T follicular helper cell (primary cell): ENCODE measurements at regions not wholly inside any gene's neighbourhood (a gene's known extent, or its start where the extent isn't known, plus 50 kb on each side); places are given as distances from the start of the nearest gene placed in this dataset.
"Not testable (repeated sequence)": the region's sequence is repeated elsewhere in the genome, so short reads cannot be mapped to it uniquely, and the experiment has no call there.

Experiments
- DNase-seq: peaks from one replicate; pipeline ENCODE4 v3.0.0-alpha.2; 2020; ENCODE audit warnings: low read depth

DNA sequence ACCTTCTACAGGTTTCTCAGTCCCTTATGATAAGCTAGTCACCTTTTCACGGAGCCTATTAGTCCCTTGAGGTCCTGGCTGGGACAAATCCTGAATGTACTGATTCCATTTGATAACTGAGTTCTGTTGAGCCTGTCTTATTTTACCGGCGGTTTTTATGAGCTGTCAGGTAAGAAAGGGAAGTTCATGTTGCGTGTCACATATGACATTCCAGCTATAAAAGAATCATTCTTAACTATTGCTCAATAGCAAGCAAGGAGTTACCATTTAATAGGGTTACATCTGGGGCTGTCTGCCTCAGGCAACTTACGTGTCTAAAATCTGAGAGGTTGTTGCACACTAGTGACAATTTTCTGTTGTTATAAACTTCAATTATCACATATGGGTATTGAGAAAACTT, 394.6 kb downstream of the TECRL start:
- no peak for DNase-seq

DNA sequence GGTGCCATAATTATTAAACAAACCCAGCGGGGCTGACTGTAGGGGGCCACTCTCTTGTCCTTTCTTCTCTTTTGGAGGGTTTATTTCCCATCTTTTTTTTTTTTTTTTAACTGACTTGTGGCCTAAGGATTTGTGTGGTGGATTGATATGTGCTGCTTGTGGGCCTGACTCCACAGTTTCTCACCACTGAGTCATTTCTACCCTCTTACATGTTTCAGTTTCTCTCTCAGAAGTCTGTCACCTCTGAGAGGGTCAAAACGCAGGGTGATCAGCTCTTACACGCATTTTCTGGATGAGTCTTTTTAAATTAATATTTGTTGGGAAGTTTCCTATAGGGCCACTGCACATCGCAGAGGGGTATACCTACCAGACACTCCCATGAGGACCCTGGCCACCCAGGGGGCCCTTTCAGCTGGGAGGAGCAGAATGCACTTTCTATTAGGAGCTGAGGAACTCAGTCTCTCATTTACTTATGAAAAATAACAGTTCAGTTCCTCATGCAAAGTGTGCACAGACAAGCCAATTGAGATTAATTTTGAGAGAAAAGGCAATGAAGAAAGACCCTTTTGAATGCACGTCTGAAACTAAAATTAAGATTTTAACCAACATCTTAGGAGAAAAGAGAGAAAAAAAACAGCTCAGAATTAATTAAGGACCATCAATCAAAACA, 407.9 kb downstream of the TECRL start:
- DNase-seq = no peak

DNA sequence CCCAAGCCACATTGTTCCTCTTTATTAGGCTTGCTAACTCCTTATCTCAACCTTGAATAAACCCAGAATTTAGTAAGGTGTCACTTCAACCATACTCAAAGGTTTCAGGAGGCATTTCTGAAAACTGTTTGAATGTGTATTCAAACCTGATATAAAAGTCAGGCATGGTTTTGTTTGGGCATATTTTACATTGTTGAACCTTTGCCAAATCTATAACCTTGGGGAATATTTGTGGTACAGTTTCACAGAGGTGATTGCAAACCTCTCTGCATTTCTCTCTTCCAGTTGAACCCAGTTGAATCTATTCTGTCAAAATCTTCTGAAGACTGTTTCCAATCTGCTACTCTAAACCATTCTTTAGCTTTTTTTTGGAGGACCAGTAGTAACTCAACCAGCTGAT, 409.0 kb downstream of the TECRL start:
- DNase-seq = no peak

DNA sequence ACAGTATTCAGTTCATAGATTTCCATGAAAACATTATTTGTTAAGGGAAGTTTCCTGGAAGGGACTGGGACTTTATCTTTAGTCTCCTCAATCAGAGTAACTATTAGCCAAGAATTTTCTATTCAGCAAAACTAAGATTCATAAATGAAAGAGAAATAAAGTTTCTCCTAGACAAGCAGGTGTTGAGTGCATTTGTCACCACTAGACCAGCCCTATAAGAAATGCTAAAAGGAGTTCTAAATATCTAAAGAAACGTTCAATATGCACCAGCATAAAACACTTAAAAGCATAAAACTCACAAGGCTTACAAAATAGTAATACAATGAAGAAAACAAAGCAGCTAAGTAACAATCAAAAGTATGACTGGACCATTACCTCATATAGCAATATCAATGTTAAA, 423.0 kb downstream of the TECRL start:
- DNase-seq = no peak

DNA sequence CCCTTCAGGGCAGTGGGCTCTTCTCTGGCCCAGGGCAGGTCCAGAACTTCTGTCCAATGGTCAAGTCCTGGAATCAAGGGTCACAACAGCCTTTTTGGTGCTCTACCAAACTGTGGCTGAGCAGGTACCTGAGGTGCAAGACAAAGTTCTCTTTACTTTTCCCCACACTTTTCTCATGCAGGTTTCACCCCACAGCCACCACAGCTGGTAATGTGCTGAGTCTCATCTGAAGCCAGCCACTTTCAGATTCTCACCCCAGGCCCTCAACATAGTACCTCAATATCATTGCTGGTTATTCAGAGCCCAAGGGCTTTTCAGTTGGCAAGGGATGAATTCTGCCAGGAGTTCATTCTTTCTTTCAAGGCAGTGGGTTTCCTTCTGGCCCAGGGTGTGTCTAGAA, 426.0 kb downstream of the TECRL start:
- no peak for DNase-seq

DNA sequence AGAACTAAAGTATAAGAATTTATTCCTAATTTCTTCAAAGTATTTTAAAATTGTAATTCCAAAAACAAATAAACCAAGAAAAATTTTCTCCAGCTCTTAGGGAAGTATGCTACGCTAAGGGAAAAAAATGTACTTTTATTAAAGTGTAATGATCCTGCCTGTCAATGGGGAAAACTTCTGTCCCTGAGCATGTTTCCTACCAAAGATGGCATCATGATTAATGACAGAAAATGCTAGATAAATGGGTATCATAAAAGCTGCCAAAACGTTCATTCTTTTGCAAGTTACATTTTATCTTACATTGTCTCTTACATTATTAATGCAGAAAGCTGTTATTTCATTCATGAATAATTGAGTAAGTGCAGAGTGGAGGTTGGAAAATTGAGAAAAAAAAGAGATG, 443.4 kb downstream of the TECRL start:
- no peak for DNase-seq

DNA sequence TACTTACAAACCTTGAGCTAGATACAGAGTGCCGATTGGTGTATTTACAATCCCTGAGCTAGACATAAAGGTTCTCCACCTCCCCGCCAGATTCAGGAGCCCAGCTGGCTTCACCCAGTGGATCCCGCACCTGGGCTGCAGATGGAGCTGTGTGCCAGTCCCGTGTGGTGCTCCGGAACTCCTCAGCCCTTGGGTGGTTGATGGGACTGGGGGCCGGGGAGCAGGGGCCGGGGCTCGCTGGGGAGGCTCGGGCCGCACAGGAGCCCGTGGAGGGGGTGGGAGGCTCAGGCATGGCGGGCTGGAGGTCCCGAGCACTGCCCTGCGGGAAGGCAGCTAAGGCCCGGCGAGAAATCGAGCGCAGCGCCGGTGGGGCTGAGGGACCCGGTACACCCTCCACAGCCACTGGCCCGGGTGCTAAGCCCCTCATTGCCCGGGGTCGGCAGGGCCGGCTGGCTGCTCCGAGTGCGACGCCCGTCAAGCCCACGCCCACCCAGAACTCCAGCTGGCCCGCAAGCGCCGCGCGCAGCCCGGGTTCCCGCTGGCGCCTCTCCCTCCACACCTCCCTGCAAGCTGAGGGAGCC, 466.5 kb downstream of the TECRL start:
- not testable (repeated sequence) for DNase-seq

DNA sequence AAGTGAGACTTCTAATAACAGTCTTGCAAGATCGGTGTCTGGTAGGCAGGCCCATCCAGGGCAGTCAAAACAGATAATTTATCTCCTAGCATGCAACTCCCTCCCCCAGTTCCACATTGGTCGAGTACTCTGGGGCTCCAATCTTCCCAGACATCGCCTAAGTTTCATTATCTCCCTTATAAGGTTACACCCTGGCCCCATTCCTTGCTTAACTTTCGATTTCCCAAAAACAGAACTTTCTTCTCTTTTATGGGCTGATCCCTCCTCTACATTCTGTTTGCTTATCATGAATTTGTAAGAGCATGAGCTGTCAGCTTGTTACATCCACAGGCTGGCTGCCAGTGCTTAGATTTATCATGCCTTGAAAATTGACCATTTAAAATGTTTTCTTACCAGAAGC, 471.3 kb downstream of the TECRL start:
- DNase-seq = no peak

DNA sequence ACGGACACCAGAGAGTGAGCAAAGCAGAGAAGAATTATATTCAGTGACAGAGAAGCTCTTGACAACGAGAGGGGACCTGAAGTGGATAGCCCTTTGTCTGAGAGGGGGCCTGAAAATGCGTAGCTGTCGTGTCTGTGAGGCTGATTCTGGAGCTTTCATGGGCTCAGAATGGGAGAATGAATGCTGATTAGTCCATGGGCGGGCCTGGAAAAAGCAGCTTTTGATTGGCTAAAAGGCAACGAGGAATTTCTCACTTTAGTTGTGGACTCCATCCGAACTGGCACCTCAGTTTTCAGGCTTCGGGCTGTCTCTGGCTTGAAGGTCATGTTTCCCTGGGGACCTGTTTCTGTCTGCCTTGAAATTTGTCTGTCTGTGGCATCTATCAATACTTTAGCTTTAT, 487.1 kb downstream of the TECRL start:
- DNase-seq = no peak

DNA sequence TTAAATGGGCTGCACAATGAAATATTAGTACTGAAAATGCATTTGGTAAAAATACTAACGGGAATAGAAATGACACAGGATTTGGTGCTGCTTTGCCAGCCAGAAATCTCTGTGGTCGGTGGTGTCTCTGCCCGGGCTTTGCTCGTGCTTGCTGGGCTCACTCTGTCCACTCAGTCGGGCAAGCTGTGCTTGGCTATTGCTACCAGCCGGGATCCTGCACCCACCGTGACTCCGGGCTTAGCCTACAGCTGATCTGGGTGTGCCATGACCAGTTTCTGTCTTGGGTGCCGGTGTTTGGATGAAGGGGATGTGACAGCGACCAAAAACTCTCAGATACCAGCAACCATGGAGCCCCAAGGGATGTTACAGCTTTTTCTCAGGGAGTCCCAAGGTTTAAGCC, 487.7 kb downstream of the TECRL start:
- no peak for DNase-seq

DNA sequence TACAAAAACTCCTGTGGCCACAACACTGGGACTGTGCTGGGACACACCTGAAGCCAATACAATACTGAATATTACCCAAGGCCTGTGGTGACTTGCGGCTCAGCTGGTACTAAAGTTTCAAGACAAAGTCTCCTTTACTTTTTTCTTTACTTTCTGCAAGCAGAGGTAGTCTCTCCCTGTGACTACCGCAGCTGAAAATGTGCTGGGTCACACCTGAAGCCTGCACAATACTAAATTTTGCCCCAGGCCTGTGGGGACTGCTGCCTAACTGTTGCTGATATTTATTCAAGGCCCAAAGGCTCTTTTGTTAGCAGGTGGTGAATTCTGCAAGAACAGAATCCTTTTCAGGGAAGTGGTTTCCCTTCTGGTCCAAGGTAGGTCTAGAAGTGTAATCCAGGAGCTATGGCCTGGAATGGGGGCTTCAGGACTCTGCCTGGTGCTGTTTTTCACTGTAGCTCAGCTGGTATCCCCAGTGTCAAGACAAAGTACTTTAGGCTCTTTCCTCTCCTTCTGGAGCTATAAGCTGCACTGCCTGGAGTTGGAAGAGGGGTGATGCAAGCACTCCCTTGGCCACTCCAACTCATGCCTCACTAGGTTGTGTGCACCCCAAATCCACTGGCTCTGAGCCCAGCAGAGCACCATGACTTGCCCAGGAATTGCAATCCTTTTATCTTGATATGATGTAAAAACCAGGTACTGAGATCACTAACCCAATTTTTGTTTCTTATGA, 489.4 kb downstream of the TECRL start:
- no peak for DNase-seq

DNA sequence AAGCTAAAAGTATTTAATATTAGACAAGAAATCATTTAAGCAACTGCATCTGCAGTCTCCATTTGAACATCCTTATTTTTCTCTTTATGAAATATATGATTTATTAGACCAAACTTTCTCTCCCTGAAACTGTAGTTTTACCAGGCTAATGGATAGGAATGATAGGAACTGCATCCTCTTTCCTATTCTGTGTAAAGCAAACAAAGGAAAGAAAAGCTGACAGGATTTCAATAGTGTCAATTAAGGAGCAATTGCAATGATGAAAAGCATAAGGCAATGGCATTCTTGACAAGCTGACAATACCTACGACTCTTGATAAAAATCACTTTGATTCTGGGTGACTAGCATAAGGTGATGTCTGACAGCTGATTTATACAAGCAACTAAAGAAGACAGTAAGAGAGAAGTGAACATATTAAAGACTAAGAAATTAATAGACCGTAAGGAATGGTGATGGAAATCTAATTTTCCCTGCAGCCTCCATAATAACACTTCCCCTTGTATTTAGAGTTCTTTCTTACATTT, 502.5 kb downstream of the TECRL start:
- no peak for DNase-seq

DNA sequence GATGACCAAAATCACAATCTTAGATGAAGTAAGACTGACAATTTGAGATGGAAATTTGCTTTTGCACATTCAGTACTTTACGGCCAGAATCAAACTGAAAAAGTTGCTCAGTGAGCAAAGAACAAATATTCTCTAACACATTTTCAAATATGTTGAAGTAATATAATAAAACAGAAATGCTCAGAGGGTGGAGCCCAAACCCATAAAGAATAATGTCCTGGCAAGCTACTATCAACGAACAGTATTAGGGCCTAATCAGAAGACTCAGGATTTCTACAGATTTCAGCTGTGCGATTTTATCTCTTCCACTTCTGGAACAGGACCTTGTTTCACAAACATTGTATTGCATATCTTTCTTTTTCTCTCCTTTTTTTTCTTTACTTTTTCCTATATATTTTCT, 505.0 kb downstream of the TECRL start:
- no peak for DNase-seq

DNA sequence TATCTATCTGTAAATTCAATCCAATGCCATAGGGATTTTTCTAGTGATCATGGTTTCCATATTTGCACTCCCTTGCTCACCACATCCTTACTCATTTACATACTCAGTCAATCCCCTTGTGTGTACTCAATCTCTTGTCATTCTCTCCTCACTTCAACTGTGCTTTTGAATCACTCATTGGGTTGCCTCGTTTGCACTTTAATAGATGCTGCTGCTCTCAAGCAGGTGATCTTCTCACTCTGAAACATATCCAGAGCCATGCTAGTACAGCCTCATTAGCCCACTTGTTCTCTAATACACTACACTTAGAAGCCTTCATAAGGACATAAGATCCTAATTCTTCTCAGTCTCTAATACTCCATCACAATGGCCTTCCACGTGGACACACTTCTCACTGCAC, 507.9 kb downstream of the TECRL start:
- DNase-seq = no peak

DNA sequence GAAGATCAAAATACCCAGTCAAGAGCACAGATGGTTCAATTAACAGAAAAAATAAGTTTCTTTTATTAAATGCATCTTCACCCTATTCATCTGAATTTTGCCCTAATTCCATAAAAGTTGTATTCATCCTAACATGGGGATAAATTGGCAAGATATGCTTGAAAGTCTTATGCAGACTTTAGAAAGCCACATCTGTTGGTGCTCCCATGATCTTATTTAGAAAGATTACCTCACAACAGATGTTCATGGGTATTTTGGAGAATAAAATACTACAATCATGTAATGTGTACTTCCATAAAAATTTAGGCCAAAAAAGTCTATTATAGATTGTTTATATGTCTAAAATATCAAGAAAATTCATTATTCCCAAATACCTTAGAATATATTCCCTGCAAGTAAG, 510.3 kb downstream of the TECRL start:
- DNase-seq = no peak

DNA sequence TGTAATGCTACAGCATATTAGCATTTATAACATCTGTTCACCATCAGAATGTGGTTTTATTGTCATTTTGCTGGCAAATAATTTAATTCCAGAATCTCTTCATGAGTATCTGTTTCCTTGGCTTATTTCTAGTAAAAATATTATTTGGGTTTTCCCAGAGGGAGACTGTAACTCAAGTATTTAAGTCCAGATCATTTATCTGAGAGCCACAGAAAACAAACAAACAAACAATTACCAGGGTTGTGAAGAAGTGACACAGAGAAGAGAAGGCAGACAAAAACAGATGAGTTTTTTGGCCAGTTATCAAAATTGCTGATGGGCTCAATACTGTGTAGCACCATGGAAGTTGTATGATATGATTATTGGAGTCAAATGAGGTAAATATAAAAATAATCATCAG, 515.1 kb downstream of the TECRL start:
- DNase-seq = no peak

DNA sequence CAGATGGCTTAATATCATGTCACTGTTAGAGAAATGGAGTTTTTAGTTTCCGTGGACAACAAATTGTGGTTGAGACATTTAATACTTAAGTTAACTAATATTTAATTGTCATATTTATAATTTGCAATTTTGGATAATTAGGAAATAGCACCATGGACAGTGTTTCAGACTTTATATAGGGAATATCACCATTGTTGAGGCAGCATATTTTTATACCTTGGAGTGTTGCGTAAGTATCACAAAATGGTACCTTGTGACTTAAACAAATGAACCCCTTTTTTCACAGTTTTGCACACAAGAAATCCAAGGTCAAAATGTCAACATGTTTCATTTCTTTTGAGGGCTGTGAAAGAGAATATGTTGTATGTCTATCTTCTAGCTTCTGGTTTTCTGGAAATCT, 539.9 kb downstream of the TECRL start:
- no peak for DNase-seq

DNA sequence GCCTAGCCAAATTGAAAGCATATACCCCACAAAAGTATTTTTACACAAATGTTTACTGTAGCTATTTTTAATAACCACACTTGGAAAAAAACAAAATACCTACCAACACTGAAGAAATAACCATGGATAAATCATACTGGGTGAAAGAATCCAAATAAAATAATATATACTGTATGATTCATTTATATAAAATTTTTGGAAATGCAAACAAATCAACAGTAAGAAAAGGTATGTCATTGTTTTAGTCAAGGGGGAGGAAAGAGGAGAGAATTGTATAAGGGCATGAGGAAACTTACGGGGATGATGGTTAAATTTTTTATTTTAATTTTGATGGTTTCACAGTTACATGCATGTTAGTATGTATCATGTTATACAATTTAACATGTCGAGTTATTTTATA, 557.8 kb downstream of the TECRL start:
- no peak for DNase-seq

DNA sequence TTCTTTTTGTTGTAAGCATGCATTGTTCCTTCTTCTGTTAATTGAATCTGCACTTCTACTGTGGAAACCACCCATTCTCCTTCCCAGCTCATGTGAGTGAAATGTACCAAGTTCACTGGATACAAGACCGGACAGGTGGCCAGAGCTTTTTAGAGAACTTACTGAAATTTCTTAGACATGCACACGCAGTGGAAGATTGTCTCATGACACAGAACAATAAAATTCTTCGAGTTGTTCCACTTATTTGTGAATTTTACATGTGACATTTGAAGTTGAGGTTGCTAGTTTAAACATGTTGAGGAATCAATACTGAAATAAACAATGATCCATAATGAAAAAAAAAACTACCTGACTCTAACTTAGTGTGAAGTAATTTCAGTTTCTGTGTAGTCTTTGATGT, 568.0 kb downstream of the TECRL start:
- DNase-seq = no peak

DNA sequence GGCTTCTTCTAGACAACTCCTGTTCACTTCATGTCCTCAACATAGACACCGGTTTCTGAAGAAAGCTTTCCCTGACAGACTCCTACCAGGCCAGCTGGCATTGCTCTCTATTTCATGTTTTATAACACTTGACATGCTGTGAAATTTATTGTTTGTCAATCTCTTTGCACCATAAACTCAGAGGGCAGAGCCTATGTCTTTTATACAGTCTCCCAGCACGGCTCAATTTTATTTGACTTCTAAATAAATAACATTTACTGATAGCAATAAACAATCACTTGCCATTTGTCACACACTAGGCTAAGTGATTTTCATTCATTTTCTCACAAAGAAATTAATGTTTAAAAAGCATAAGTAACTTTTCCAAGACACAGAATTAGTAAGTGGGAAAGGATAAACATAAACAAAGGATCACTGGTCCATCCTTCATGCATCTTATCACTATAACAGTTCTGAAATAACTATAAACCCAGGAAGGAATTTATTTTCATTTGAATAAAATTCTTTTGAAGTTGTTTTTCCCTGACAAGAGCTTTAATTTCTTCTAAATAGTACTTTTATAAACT, 577.6 kb downstream of the TECRL start:
- no peak for DNase-seq

DNA sequence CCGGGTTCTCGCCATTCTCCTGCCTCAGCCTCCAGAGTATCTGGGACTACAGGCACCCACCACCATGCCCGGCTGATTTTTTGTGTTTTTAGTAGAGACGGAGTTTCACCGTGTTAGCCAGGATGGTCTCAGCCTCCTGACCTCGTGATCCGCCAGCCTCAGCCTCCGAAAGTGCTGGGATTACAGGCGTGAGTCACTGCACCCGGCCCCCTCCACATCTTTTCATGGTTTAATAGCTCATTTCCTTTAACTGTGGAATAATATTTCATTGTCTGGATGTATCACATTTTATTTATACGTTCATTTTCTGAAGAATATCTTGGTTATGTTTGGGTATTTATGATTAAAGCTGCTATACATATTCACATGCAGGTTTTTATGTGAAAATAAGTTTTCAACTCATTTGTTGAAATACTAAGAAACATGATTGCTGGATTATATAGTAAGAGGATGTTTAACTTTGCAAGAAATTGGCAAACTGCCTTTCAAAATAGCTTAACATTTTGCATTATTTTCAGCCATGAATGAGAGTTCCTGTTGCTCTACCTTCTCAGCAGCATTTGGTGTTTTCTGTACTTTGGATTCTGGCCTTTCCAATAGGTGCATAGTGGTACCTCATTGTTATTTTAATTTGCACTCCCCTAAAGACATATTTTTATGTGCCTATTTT, 591.9 kb downstream of the TECRL start:
- no peak for DNase-seq

DNA sequence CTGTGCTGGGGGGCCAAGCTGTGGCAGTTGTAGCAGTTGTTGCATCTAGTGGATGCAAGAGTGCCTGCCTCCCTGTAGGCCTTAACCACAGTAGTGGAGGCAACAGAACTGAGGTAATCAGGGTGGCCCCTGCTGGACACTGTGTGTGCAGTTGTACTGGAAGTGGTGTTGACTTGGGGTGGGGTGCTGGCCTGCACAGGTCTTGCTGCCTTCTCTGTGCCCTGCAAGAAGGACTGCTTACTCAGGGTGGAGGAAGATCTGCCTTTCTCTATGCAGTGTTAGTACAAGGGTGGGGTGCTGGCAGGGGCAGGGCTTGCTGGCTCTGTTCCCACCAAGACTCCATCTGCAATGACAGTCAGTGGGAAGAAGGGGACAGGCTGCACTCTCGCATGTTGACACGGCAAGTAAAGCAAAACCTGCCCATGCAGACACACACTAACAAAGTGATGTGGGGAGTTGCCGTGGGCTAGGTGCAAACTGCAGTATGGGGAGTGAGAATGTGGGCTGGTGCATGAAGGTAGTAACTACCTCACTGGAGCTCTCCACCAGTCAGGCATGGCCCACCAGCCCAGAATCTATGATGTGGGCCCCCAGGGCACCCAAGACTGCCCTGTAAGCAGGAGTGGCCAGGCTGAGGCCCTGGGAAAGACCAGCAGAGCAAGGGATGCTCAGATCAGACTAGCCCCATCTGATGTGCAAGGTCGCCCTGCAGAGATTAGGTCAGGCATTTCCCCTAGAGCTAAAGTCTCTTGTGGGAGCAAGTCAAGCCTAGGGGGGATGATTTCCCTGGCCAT, 594.9 kb downstream of the TECRL start:
- DNase-seq = no peak
